SKM-1 treated with dmso at 0.1 percent for 144 hours (cell line): ENCODE measurements at regions not wholly inside any gene's neighbourhood (a gene's known extent, or its start where the extent isn't known, plus 50 kb on each side); places are given as distances from the start of the nearest gene placed in this dataset.
A peak's percentile ranks its signal among the peaks of the same experiment; 100 is the strongest.

Experiments used
- DNase-seq: peaks from one replicate; lab custom pipeline; 2025; ENCODE audit not compliant: unreplicated experiment; lab: John Stamatoyannopoulos, UW

DNA sequence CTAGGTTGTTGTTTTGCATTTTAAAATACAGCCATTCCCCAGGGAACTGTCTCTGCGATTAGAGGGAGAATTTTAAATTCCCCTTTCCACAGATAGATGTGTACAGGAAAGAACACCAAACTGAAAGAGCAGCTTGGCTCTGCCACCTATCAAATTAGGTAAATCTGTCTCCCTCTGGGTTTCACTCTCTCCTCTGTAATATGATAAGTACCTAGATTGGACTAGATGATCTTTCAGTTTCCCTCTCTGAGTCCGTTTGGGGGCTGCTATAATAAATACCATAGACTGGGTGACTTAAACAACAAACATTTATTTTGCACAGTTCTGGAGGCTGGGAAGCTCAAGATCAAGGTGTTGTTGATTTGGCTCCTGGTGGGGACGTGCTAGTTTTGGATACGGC is 186.0 kb downstream of the KIF20B start:
- DNase-seq: no peak

- DNase-seq: peak; percentile 15
Measured at GRCh38 chr10:89887830-89888229, 186.4 kb downstream of the KIF20B start.

- peak; percentile 87 for DNase-seq
Measured at GRCh38 chr10:89888321-89889070, 187.1 kb downstream of the KIF20B start.

- peak; percentile 32 for DNase-seq
Measured at GRCh38 chr10:89889606-89890005, 188.2 kb downstream of the KIF20B start.

DNA sequence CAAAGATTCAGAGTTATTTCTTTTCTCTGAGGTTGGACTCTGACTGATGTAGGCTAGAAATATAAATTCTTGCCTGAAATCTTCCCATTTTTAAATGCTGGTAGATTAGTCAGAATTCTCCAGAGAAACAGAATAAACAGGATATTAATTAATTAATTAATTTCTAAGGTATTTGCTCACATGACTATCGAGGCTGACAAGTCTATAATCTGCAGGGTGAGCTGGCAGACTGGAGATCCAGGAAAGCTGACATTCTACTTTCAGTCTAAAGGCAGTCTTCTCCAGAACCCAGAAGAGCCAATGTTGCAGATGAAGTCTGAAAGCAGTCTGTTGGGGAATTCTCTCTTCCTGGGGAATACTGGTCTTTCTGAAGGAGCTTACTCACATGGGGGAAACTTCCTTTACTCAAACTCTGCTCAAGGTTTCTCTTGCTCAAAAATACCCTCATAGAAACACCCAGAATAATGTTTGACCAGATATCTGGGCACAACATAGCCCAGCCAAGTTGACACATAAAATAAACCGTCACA is 189.7 kb downstream of the KIF20B start:
- no peak for DNase-seq

- DNase-seq: no peak
Measured at GRCh38 chr10:89894051-89894450, 192.7 kb downstream of the KIF20B start.

- no peak for DNase-seq
Measured at GRCh38 chr10:89900554-89900953, 199.2 kb downstream of the KIF20B start.

GRCh38 chr10:89901895-89902294 is 200.5 kb downstream of the KIF20B start:
- no peak for DNase-seq

DNA sequence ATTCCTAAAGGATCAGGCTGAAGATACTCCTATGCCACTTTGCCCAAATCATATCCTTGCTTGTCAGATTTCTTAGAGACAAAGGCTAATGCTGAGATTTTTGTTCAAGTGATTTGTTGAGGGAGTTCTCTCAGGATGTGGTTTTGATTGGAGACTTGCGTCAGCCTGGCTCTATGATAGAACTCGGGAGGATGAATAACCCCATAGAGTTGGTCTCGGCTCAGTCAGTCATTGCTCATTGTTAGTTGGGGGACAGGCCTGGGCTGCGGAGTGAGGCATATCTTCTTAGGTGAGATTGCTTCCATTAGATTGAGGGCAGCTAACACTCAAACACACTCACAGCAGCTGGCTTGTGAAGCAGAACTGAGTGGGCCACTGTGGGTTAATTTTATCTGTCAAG is 203.4 kb downstream of the KIF20B start:
- DNase-seq: no peak

GRCh38 chr10:89909752-89910151 is 208.4 kb downstream of the KIF20B start:
- DNase-seq: peak; percentile 29

- DNase-seq: no peak
Measured at GRCh38 chr10:89915021-89915420, 213.6 kb downstream of the KIF20B start.

DNA sequence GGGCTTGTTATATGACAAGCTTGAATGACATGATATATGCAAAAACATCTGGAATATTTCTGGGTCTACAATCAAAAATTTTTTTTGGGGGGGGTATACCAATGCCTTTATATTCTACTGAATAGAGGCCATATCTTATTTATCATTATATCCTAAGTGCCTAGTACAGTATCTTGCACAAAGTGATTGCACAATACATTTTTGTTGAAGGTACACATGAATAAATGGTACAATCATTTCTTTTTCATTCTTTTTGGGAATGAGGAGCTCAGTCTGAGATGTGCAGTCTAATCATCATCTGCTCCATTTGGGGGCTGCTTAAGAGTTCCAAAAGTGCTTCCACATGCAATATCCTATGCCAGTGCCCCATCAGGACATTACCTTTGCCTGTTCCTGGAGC is 214.6 kb downstream of the KIF20B start:
- DNase-seq: no peak

- no peak for DNase-seq
Measured at GRCh38 chr10:89916468-89917215, 215.3 kb downstream of the KIF20B start.

DNA sequence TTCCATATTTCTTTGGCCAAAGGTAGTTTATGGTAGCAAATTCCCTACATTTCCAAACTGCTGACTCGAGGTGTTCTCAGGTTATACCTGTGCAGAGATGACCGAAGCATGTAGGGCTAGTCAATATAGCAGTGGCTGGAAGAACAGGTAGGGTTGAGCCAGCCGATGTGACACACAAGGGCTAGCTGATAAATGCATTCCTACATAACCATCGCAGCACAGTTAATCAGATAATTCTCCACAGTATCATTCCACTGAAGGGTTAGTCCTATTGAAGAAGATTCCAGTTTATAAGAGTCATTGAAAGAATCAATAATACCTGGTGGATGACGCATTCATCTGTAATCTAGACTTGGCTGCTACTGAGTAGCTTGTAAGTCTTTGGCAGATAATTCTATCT is 220.0 kb downstream of the KIF20B start:
- no peak for DNase-seq

DNA sequence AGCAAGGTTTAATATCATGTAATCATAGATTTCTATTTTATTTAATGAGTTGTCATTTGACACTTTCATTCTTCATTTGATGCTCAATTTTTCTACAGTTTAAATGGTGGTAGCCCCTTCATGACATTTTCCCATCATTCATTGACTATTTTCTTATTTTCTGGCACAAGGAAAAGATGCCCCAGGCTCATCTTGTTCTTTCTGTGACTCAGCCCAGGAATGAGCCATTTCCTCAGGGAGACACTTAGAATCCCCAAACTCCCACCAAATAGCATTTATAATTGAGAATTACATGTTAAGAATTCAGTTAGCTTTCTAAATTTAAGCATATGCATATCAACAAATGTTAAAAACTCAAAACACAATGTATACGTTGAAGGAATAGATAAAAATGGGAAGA is 222.3 kb downstream of the KIF20B start:
- DNase-seq: no peak

GRCh38 chr10:89924261-89924660 is 222.9 kb downstream of the KIF20B start:
- DNase-seq: no peak

GRCh38 chr10:89926736-89927135 is 225.3 kb downstream of the KIF20B start:
- DNase-seq: no peak

- DNase-seq: no peak
Measured at GRCh38 chr10:89929282-89930026, 228.1 kb downstream of the KIF20B start.

DNA sequence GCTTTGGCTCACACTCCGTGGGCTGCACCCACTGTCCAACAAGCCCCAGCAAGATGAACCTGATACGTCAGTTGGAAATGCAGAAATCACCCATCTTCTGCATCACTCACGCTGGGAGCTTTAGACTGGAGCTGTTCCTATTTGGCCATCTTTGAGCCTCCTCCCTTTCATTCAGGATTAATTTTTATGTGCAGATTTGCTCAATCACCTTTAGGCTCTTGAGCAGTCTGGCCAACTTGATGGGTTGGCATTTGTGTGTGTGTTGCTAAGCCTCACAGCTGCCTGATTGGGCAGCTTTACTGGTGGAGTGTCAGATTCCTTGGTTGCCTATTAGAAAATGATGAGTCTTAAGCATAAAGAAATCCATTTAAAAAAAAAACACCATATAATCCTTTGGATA is 236.1 kb downstream of the KIF20B start:
- no peak for DNase-seq

DNA sequence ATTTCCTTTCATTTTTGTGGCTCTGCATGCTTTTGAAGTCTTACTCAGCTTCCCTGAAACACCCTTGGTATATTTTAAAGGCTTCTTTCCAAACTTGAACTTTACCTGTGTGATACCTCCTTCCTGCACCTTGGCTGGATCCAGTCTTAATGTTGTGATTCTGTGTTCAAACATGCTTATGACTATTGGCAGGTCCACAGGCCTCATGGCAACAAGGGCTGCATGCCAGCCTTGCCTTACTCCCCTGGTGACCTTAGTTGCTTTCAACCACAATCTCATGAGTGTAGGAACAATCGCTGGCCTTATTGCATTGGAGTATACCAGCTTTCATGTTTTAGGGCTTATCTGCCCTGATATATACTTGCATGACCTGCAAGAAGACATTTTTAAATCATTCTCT is 238.7 kb downstream of the KIF20B start:
- no peak for DNase-seq

DNA sequence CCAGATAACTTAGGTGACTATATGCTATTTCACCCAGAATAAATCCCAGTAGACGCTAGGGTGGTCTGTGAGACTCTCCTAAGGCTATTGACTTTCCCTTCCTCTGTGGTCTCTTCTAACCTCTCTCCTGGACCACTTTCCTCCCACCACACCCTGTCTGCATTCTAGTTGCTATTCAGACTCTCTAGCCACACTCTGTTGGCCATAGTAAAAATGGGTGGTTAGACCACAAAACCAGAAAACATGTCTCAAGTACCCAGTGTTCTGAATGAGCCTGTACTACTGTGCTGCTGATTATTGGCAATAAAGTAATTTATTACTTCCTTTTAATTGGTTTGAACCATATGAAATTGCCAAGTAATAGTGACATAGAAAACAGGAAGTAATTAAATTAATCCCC is 240.8 kb downstream of the KIF20B start:
- no peak for DNase-seq

DNA sequence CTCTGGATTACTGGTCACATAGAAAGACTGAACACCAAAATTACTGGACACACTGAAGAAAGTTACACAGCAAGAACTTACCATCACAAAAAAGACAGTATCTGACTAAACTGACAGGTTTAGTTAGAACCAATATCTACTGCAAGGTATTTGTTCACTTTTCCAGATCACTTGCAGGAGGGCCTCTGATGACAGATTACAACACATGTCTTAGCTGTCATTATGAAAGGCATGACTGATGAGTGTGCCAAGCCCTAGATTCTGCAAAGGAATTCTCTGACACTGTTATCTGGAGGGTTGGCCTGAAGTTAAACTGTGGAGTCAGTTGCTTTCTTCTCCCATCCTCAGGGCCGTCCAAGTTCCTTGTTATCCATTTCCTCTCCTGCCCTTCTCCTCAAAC is 242.7 kb downstream of the KIF20B start:
- no peak for DNase-seq
